Right atrium auricular region (tissue), 2 donors: ENCODE measurements at regions not wholly inside any gene's neighbourhood (a gene's known extent, or its start where the extent isn't known, plus 50 kb on each side); places are given as distances from the start of the nearest gene placed in this dataset.

Experiments
- DNase-seq: peaks from one replicate; pipeline ENCODE4 v3.0.0-alpha.2; 2019; ENCODE audit warnings: low spot score
- H3K27ac ChIP-seq, 2 donors: fragments of 200-600 bp; sonication (generic); 1 replicate in 1 of 2; 2 replicates in 1 of 2; pipeline ENCODE4 v1.5.1; 2016 to 2019
- H3K27me3 ChIP-seq, 2 donors: fragments of 200-600 bp; sonication (generic); one replicate each; pipeline versions ENCODE4 v1.5.1 to v1.6.0; 2017 to 2019
- H3K36me3 ChIP-seq: fragments of 200-600 bp; sonication (generic); one replicate; pipeline ENCODE4 v1.5.1; 2016
- H3K4me1 ChIP-seq, 2 donors: fragments of 200-600 bp; sonication (generic); one replicate each; pipeline versions ENCODE4 v1.5.1 to v1.6.0; 2017 to 2019
- H3K4me3 ChIP-seq, 2 donors: fragments of 200-600 bp; sonication (generic); 1 replicate in 1 of 2; 2 replicates in 1 of 2; pipeline ENCODE4 v1.5.1; 2017 to 2019; ENCODE audit warnings: mild to moderate bottlenecking in 1 of 2, moderate library complexity in 1 of 2
- H3K9me3 ChIP-seq, 2 donors: fragments of 200-600 bp; sonication (generic); one replicate each; pipeline ENCODE4 v1.5.1; 2019
- TF ChIP-seq, protein P1 (sequence below), 2 donors: fragments of 200-600 bp; sonication (generic); IDR thresholded peaks; one replicate each; pipeline ENCODE4 v1.5.1; 2019; ENCODE audit warnings: antibody characterized with exemption in 2 of 2

DNA sequence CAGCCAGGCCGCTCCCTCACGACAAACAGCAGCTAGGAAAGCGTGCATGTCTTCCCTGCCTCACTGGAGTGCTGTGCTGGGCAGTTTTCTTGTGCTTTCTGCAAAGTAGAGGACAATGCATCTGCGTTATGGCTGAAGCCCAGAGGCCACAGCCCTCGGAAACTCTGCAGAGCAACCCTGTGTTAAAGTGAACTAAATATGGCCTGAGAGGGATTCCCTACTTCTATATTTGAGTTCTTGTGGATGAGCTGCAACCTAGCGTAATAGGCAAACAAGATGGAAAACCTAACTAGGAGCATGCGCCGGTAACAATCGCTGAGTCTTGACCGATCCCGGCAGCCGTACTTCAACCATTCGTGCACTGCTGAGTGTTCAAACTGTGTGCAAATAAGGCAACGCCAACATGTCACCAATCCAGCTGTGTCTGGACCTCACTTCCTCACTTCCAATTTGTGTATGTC, 471.9 kb upstream of the HS6ST1 start:
- H3K4me3 ChIP-seq, result no peak overlapping the region
- no peaks in the 10 kb centered on the region for H3K27me3 ChIP-seq
- TF ChIP-seq, protein P1, sequence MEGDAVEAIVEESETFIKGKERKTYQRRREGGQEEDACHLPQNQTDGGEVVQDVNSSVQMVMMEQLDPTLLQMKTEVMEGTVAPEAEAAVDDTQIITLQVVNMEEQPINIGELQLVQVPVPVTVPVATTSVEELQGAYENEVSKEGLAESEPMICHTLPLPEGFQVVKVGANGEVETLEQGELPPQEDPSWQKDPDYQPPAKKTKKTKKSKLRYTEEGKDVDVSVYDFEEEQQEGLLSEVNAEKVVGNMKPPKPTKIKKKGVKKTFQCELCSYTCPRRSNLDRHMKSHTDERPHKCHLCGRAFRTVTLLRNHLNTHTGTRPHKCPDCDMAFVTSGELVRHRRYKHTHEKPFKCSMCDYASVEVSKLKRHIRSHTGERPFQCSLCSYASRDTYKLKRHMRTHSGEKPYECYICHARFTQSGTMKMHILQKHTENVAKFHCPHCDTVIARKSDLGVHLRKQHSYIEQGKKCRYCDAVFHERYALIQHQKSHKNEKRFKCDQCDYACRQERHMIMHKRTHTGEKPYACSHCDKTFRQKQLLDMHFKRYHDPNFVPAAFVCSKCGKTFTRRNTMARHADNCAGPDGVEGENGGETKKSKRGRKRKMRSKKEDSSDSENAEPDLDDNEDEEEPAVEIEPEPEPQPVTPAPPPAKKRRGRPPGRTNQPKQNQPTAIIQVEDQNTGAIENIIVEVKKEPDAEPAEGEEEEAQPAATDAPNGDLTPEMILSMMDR (IDR thresholded peaks at IDR 0.05), result no peak
- H3K27ac ChIP-seq, result no peak overlapping the region
- DNase-seq, result peak; percentile 50
- no peaks in the 10 kb centered on the region for H3K36me3 ChIP-seq
- H3K4me1 ChIP-seq, result peaks cover 0 to 5% of the 10 kb centered on the region in 2 donors
- H3K9me3 ChIP-seq, result no peaks in the 10 kb centered on the region

DNA sequence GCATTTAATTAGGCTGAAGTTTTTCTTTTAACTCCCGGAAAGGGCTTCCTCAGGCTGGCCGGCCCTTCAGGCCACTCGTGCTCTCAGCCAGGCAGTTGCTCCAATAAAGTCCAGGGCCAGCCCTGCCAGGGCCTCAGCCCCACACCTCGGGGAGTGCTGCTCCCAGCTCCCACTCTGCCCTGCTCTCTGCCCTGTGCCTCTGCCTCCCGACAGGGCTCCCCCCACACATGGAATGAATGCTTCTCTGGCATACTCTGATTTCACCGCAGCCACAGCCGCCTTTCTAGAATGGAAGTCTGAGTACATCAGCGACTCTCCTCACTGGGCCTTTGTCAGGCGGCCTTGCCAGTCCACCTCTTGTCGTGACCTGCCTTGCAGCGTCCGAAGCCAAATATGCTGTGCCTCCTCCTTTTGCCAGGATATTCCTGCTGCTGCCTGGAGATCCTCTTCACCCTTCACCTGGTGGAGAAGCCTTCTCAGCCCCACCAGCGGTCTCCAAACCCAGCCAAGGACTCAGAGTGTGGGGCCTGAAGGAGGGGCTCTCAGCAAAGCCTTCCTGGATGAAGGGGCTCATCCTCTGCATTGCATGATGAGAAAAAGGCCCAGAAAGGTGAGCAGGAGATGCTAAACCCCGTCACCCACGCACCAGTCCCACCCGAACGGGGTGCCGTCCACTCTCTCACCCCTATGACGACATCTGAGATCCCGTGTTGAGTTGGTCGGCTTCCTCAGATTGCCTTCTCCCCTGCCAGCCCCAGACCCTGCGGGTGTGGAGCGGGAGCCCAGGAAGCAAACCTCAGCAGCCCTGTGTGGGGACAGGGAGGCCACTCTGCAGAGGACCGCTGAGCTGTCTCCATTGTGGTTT, 472.7 kb upstream of the HS6ST1 start:
- Histone ChIP-seq H3K36me3 (no peaks in the 10 kb centered on the region), H3K4me3 (no peak overlapping the region), H3K9me3 (no peaks in the 10 kb centered on the region), H3K27me3 (no peaks in the 10 kb centered on the region), H3K4me1 (peaks cover 0 to 5% of the 10 kb centered on the region in 2 donors), H3K27ac (no peak overlapping the region)
- DNase-seq, result peak; percentile 54
- TF ChIP-seq, protein P1 (IDR thresholded peaks at IDR 0.05), result no peak

DNA sequence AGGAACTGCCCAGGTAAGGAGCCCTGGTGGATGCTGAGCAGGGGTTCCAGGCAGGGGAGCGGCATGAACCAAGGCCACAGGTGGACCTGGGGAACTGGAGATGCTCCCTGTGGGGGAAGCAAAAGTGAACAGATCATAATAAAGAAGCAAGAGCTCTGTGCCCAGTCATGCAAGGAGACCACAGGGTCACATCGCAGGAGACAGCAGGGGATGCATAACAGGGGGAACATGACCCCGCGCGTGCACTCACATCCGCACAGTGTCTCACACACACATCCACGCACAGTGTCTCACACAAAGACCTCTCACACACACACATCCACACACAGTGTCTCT, 473.3 kb upstream of the HS6ST1 start:
- H3K4me1 ChIP-seq, result peaks cover 0 to 3% of the 10 kb centered on the region in 2 donors
- no peaks in the 10 kb centered on the region for H3K36me3 ChIP-seq
- TF ChIP-seq, protein P1 (IDR thresholded peaks at IDR 0.05), result no peak
- no peak overlapping the region for H3K4me3 ChIP-seq
- DNase-seq, result no peak
- H3K27me3 ChIP-seq, result no peaks in the 10 kb centered on the region
- H3K27ac ChIP-seq, result no peak overlapping the region
- no peaks in the 10 kb centered on the region for H3K9me3 ChIP-seq

DNA sequence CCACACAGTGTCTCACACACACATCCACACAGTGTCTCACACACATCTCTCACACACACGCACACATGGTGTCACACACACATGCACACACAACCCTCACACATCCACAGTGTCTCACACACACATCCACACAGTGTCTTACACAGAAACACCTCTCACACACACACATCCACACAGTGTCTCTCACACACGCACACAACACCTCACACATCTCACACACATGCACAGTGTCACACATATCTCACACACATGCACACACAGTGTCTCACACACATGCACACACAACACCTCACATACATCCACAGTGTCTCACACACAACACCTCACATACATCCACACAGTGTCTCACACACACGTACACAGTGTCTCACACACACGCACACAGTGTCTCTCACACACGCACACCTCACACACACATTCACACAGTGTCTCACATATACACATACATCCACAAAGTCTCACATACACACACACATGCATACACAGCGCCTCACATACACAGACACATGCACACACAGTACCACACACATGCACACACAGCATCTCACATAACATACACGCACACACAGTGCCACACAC, 473.9 kb upstream of the HS6ST1 start:
- peaks cover 0 to 7% of the 10 kb centered on the region in 2 donors for H3K4me1 ChIP-seq
- DNase-seq, result no peak
- H3K4me3 ChIP-seq, result no peak overlapping the region
- no peaks in the 10 kb centered on the region for H3K36me3 ChIP-seq
- no peaks in the 10 kb centered on the region for H3K9me3 ChIP-seq
- TF ChIP-seq, protein P1 (IDR thresholded peaks at IDR 0.05), result no peak
- no peak overlapping the region for H3K27ac ChIP-seq
- no peaks in the 10 kb centered on the region for H3K27me3 ChIP-seq

DNA sequence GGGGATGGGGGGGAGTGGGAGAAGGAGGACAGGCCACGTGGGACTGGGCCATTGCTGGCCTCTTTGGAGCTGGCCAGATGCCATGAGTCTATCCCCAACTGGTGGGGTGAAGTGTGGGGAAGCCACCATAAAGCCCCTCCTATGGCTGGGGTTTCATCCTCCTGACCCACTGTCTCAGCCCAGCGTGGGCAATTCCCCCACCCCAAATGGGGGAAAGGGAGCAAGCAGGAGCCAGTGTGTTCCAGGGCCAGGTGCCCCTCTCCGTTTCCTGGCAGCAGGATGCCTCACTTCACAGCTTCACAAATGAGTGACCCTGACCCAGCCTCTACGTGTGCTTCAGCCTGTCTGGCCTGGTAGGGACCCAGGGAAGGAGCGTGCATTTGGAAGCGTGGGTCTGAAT, 474.7 kb upstream of the HS6ST1 start:
- Histone ChIP-seq H3K36me3 (no peaks in the 10 kb centered on the region), H3K27me3 (no peaks in the 10 kb centered on the region), H3K4me1 (peaks cover 0 to 14% of the 10 kb centered on the region in 2 donors), H3K9me3 (no peaks in the 10 kb centered on the region), H3K27ac (no peak overlapping the region), H3K4me3 (no peak overlapping the region)
- DNase-seq, result peak; percentile 53
- TF ChIP-seq, protein P1 (IDR thresholded peaks at IDR 0.05), result no peak
